HG03457 (cell line): ENCODE measurements at regions not wholly inside any gene's neighbourhood (a gene's known extent, or its start where the extent isn't known, plus 50 kb on each side); places are given as distances from the start of the nearest gene placed in this dataset.
"Not testable (repeated sequence)": the region's sequence is repeated elsewhere in the genome, so short reads cannot be mapped to it uniquely, and the experiment has no call there.

ENCODE experiments used
- ATAC-seq: cut with Tn5 transposase; IDR thresholded peaks from one replicate; pipeline ENCODE4 v1.9.1; 2021; ENCODE audit warnings: moderate number of reproducible peaks; ENCODE audit not compliant: unreplicated experiment

- ATAC-seq: no peak
Observed at GRCh38 chr3:144677103-144677502, 705.5 kb downstream of the DIPK2A start.

DNA sequence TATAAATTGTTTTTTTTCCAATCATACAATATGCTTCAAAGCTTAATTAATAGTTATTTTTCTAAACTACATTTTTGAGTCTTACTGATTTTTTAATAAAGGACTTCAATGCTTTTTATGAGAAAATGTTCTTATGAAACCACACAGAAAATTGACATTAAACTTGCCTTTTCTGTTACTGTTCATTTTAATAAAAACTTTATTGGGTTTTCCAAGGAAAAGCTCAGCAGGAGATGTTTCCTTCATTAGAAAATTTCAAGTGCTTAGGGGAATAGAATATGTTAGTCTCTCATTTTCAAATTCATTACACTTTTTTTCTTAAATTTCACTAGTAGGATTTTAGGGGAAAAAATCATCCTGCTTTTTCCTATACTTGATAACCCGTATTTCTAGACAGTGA, 711.4 kb downstream of the DIPK2A start:
- ATAC-seq: no peak

DNA sequence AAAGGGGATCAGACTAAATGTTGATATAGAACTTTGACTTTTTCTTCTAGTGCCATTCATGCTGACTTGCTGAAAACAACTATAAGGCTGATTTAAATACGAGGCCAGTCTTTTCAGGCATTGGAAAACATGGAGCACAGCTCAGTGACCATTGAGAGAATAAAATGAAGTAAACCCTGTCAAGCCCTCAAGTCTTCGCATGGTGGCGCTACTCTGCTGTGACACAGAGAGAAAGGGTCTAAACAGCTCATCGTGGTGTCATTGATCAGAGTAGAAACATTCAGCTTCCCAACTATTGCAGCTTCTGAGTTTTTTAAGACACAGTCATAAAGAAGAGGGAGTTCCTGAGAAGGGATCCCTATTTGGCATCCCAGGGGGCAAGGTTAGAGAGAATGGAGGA, 716.2 kb downstream of the DIPK2A start:
- no peak for ATAC-seq

DNA sequence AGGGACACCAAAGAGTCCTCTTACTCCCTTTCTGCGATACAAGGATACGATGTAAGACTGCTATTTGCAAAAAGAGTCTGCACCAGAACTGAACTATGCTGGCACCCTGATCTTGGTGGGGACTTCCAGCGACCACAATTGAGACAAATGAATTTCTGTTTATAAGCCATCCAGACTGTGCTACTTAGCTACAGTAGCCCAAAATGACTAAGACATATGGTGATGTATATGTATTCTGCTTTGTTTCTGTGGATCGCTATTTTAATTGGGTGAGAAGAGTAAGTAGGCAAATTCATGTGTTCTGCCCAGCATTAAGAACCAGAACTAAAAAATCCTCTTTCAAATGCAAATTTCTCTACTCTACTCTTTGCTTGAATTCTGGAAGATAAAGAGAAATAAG, 720.9 kb downstream of the DIPK2A start:
- no peak for ATAC-seq

DNA sequence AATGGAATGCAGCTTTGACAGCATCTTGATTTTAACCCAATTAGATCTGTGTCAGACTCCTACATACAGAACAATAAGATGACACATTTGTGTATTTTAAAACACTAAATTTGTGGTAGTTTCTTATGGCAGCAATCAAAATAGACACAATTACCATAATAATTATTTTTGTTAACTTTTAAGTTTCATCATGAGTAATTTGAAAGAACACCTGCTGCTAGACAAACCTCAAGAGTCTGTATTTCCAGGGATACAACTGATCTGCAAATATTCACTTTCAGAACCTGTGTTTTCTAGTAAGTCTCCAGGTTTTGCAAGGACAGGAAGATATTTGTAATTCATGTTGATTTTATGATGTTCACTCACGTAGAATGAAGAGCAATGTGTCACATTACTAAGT, 736.8 kb downstream of the DIPK2A start:
- ATAC-seq: no peak

DNA sequence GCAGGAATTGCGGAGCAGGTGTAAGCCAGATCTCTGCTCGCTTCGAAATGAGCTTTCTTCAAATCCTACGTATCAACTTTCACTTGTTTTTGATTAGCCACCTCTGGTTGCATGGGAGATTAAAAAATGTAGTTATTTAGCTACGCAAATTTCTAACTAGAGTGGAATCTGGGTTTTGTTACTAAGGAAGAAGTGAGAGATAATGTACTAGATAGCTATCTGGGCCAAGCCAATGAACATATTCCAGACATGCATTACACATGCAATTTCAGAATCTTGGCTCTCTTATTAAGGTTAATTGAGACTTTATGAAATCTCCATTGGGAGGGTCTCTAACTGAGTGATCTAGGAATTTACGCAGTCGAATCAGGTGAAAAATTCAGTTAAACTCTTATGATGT, 765.7 kb downstream of the DIPK2A start:
- ATAC-seq: no peak

DNA sequence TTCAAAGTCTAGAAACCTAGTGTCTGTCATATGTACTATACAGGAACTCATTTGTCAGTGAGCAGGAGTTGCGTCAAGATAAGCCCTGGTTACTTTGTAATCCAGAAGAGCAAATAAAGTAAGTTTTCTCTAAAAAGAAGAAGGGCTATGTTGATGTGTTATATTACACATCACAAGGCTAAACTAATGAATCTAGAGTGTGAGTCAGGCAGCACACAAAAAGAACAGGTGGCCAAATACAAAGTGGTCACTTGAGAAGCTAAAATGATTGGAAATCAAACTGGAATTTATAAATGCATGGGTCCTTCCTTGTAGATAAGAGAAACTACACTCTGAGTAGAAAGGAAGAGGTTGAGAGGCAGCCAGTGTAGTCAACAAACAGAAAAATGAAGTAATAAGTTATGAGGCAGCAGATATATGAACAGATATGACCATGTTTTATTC, 771.6 kb downstream of the DIPK2A start:
- ATAC-seq: no peak

GRCh38 chr3:144744473-144744872, 772.9 kb downstream of the DIPK2A start:
- ATAC-seq: no peak

- no peak for ATAC-seq
Observed at GRCh38 chr3:144746631-144747030, 775.0 kb downstream of the DIPK2A start.

- not testable (repeated sequence) for ATAC-seq
Observed at GRCh38 chr3:144749536-144750253, 778.1 kb downstream of the DIPK2A start.

DNA sequence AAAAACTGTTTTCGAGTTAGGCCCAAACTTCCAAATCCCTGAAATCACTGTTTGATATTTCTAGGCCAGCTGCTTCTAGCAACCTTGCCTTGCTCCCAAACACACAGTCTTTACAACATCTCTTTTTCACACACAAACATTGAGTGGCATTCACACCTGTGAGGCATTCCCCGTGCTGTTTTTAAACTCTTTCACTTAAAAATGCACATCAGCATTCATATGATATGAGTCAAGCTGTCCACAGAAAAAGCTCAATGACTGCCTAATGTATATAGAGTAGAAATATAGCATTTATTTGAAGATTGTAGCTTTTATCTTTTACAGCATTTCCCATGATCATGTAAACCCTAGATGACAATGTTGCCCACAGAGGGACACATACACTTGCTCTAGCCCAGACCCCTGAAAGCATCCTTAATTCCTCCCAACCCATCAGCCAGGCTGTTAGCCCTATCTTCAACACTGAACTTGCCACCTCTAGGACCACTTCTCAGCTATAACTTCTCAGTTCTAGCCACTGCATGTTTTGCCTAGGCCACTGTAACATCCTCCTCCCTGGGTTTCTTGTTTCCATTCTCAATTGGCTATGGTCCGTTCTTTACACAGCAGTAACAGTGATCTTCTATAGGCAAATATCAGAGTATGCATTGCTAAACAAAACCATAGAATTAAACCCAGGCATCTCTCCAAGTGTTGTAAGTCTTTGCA, 782.6 kb downstream of the DIPK2A start:
- no peak for ATAC-seq

DNA sequence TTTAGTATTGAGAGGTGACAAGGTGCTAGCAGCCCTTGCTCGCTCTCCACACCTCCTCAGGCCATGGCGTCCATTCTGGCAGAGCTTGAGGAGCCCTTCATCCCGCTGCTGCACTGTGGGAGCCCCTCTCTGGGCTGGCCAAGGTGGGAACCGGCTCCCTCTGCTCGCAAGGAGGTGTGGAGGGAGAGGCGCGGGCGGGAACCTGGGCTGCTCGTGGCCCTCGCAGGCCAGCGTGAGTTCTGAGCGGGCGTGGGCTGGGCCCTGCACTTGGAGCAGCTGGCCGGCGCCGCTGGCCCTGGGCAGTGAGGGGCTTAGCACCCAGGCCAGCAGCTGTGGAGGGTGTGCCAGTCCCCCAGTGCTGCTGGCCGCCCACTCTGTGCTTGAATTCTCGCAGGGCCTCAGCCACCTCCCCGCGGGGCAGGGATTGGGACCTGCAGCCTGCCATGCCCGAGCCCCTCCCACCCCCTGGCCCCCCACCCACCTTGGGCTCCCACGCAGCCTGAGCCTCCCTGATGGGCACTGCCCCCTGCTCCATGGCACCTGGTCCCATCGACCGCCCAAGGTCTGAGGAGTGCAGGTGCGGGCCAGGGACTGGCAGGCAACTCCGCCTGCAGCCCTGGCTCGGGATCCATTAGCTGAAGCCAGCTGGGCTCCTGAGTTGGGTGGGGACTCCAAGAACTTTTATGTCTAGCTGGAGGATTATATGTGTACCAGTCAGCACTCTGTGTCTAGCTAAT, 785.2 kb downstream of the DIPK2A start:
- no peak for ATAC-seq

DNA sequence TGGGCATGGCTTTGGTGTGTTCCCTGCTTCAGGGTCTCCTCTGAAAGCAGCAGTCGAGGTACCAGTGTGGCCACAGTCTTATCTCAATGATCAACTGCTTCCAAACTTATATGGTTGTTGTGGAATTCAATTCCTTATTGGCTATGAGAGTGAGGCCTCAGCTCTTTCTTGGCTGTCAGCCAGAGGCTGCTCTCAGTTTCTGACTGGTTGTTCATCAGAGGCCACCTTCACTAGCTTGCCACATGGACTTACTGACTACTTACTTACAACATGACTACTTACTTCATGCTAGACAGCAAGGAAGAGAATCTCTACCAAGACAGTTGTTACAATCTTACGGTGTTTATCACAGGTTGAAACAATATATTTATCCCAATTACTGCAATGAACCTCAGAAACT, 789.2 kb downstream of the DIPK2A start:
- ATAC-seq: no peak

- ATAC-seq: no peak
Observed at GRCh38 chr3:144762091-144762490, 790.5 kb downstream of the DIPK2A start.

DNA sequence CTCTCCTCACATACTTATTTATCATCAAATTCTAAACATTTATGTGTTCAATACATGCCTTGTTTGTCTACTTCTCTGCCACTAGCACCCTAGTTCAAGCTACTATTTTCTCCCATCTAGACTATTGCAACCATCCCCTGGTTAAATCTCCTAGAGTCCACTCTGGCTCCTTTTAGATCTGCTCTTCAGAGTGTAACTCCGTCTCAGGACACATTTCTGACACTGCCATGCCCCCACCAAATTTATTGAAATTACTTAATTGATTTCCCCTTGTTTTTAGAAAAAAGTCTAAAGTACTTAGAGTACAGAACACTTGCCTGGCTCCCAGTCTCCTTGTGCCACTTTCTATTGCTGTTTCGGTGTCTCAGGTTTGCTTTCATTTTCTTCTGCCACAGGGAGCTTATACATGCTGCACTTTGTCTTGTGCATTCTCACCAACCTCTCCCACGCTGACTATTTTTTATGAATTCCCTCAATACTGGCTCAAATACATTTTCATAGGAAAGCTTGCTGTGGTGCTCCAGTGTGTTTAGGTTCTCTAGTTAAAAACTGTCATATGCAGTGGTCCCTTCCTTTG, 792.3 kb downstream of the DIPK2A start:
- ATAC-seq: peak; percentile 87

GRCh38 chr3:144770281-144770680, 798.7 kb downstream of the DIPK2A start:
- no peak for ATAC-seq

GRCh38 chr3:144770915-144771351, 799.3 kb downstream of the DIPK2A start:
- ATAC-seq: no peak

DNA sequence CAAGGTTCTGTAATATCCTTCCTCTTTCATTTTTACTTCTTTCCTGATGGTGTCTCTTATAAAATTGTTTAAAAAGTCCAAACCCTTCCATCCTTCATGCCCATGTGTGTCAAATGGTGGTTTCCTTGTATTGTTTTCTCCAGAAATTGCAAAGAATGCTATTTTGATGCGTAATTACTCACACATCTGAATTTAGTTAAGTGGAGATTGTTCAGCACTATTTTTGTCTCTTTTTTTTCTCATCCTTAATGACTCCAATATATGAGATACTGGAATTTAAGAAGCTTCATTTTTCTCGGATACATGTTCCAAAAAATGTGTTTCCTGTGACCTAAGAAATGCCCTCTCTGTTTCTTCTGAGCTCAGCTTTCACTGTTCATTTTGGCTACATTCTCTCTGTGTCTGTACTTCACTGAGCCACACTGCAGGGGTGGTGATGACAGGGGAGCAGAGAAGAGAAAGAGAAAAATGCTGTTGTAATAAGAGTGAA, 799.8 kb downstream of the DIPK2A start:
- ATAC-seq: no peak

GRCh38 chr3:144772372-144772771, 800.7 kb downstream of the DIPK2A start:
- ATAC-seq: no peak

GRCh38 chr3:144773350-144773749, 801.7 kb downstream of the DIPK2A start:
- ATAC-seq: no peak

DNA sequence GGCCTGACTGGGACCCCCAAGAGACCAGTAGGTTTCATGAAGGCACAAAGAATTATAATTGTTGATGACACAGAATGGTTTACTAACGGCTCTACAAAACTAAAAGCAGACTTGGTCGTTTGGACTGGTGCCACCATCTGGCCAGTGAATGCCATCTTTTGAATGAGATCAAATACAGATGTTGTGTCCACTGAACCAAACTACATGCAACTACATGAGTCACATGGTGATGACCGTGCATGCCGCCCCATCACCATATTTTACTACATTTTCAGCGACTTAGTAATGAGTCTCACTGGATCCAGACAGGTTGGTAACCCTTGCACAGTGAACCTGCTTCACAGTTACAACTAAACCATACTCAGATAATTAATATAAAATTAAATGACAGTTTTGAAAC, 803.3 kb downstream of the DIPK2A start:
- no peak for ATAC-seq
